ENCODE measurements at regions not wholly inside any gene's neighbourhood (a gene's known extent, or its start where the extent isn't known, plus 50 kb on each side); places are given as distances from the start of the nearest gene placed in this dataset.

GRCh38 chr5:60293518-60293917 lies 400.0 kb upstream of the PDE4D start:
- Histone ChIP-seq H3F3A (ENCODE audit: low read depth) (no peaks in the 10 kb centered on the region), H3K9ac (ENCODE audit: low read depth, low read length, poor library complexity, severe bottlenecking) (no peak overlapping the region), H4K20me1 (ENCODE audit: insufficient read depth, low read length, poor library complexity, severe bottlenecking) (no peaks in the 10 kb centered on the region), H3K27me3 (ENCODE audit: insufficient read depth, low read length, poor library complexity, severe bottlenecking) (no peaks in the 10 kb centered on the region), H3K4me2 (ENCODE audit: low read depth, low read length, poor library complexity, severe bottlenecking) (no peak overlapping the region), H2AFZ (ENCODE audit: low read length) (no peak overlapping the region), H3K9me2 (replicated peaks; ENCODE audit: low read depth, low read length) (no peaks in the 10 kb centered on the region), H3K4me1 (ENCODE audit: insufficient read depth, low read length, poor library complexity, severe bottlenecking) (no peaks in the 10 kb centered on the region), H3K36me3 (ENCODE audit: insufficient read depth, low read length) (no peaks in the 10 kb centered on the region), H3K4me3 (ENCODE audit: low read length, poor library complexity, severe bottlenecking) (no peak overlapping the region), H3K9me3 (ENCODE audit: insufficient read depth, low read depth, low read length) (no peaks in the 10 kb centered on the region), H3K79me2 (ENCODE audit: insufficient read depth, low read length) (no peaks in the 10 kb centered on the region)
- TF ChIP-seq, protein P1, sequence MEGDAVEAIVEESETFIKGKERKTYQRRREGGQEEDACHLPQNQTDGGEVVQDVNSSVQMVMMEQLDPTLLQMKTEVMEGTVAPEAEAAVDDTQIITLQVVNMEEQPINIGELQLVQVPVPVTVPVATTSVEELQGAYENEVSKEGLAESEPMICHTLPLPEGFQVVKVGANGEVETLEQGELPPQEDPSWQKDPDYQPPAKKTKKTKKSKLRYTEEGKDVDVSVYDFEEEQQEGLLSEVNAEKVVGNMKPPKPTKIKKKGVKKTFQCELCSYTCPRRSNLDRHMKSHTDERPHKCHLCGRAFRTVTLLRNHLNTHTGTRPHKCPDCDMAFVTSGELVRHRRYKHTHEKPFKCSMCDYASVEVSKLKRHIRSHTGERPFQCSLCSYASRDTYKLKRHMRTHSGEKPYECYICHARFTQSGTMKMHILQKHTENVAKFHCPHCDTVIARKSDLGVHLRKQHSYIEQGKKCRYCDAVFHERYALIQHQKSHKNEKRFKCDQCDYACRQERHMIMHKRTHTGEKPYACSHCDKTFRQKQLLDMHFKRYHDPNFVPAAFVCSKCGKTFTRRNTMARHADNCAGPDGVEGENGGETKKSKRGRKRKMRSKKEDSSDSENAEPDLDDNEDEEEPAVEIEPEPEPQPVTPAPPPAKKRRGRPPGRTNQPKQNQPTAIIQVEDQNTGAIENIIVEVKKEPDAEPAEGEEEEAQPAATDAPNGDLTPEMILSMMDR (conservative IDR thresholded peaks at IDR 0.05; ENCODE audit: low read length) = no peak
- no peak for TF ChIP-seq EZH2phosphoT487 (IDR thresholded peaks at IDR 0.05; ENCODE audit: borderline replicate concordance)

DNA sequence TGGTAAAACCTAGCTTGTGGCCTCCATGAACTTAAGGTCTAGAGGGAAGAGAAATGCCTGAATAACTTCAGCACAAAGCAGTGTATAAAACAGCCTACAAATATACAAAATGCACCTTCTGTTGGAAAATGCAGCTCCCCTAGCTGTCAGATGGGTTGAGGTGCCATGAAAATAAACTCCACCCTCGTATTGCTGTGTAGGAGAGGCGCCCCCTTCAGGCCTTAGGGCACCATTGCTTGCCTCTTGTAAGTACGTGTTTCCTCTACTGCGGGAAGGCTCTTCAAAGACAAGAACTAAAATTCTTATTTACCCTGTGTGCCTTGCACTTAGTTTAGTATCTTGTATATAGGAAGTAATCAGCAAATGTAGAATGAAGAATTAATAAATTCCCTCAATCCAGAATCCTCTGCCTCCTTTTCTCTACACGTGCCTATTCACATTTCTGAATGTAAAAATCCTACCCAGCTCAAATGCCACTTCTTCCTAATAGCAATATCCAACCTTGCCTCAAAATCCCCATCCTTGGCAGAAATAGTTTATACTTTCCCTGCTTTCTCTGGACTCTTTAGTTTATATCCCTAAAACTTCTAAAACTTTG lies 393.7 kb upstream of the PDE4D start:
- Histone ChIP-seq H3K27me3 (ENCODE audit: insufficient read depth, low read length, poor library complexity, severe bottlenecking) (no peaks in the 10 kb centered on the region), H3K9me2 (replicated peaks; ENCODE audit: low read depth, low read length) (no peaks in the 10 kb centered on the region), H3K4me3 (ENCODE audit: low read length, poor library complexity, severe bottlenecking) (no peak overlapping the region), H3K4me1 (ENCODE audit: insufficient read depth, low read length, poor library complexity, severe bottlenecking) (peaks cover 9% of the 10 kb centered on the region), H3K4me2 (ENCODE audit: low read depth, low read length, poor library complexity, severe bottlenecking) (peak overlapping the region; percentile 39), H2AFZ (ENCODE audit: low read length) (peak overlapping the region; percentile 14; the same call in 1 of the 2 replicates), H3K36me3 (ENCODE audit: insufficient read depth, low read length) (no peaks in the 10 kb centered on the region), H3F3A (ENCODE audit: low read depth) (no peaks in the 10 kb centered on the region), H4K20me1 (ENCODE audit: insufficient read depth, low read length, poor library complexity, severe bottlenecking) (no peaks in the 10 kb centered on the region), H3K9me3 (ENCODE audit: insufficient read depth, low read depth, low read length) (no peaks in the 10 kb centered on the region), H3K79me2 (ENCODE audit: insufficient read depth, low read length) (no peaks in the 10 kb centered on the region), H3K9ac (ENCODE audit: low read depth, low read length, poor library complexity, severe bottlenecking) (no peak overlapping the region)
- TF ChIP-seq EZH2phosphoT487 (IDR thresholded peaks at IDR 0.05; ENCODE audit: borderline replicate concordance) = no peak
- TF ChIP-seq, protein P1 (conservative IDR thresholded peaks at IDR 0.05; ENCODE audit: low read length) = peak; percentile 99

DNA sequence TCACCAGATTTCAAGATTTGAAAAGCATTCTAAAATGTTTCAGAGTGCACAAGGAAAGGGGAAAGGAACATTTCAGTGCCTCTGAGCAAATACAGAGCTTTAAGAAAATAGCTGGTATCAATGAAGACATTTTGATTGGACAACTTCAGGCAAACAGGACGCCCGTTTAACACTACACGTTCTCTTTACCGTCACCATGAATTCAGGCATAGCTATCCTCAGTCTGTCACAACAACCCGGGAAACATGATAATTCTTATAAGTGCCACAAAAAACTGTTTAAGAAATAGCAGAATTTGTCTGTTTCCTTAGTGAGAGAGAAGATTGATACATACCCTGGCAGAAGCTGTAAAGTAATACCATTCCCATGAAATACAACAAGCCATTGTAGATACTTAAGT lies 392.4 kb upstream of the PDE4D start:
- Histone ChIP-seq H4K20me1 (ENCODE audit: insufficient read depth, low read length, poor library complexity, severe bottlenecking) (no peaks in the 10 kb centered on the region), H3F3A (ENCODE audit: low read depth) (no peaks in the 10 kb centered on the region), H3K4me3 (ENCODE audit: low read length, poor library complexity, severe bottlenecking) (no peak overlapping the region), H3K36me3 (ENCODE audit: insufficient read depth, low read length) (no peaks in the 10 kb centered on the region), H3K4me1 (ENCODE audit: insufficient read depth, low read length, poor library complexity, severe bottlenecking) (peaks cover 9% of the 10 kb centered on the region), H3K9me3 (ENCODE audit: insufficient read depth, low read depth, low read length) (no peaks in the 10 kb centered on the region), H2AFZ (ENCODE audit: low read length) (peak overlapping the region; percentile 14; the same call in 1 of the 2 replicates), H3K9ac (ENCODE audit: low read depth, low read length, poor library complexity, severe bottlenecking) (no peak overlapping the region), H3K4me2 (ENCODE audit: low read depth, low read length, poor library complexity, severe bottlenecking) (no peak overlapping the region), H3K79me2 (ENCODE audit: insufficient read depth, low read length) (no peaks in the 10 kb centered on the region), H3K27me3 (ENCODE audit: insufficient read depth, low read length, poor library complexity, severe bottlenecking) (no peaks in the 10 kb centered on the region), H3K9me2 (replicated peaks; ENCODE audit: low read depth, low read length) (no peaks in the 10 kb centered on the region)
- TF ChIP-seq, protein P1 (conservative IDR thresholded peaks at IDR 0.05; ENCODE audit: low read length) = no peak

Measured in Loucy (cell line).